ENCODE measurements at regions not wholly inside any gene's neighbourhood (a gene's known extent, or its start where the extent isn't known, plus 50 kb on each side); places are given as distances from the start of the nearest gene placed in this dataset.

DNA sequence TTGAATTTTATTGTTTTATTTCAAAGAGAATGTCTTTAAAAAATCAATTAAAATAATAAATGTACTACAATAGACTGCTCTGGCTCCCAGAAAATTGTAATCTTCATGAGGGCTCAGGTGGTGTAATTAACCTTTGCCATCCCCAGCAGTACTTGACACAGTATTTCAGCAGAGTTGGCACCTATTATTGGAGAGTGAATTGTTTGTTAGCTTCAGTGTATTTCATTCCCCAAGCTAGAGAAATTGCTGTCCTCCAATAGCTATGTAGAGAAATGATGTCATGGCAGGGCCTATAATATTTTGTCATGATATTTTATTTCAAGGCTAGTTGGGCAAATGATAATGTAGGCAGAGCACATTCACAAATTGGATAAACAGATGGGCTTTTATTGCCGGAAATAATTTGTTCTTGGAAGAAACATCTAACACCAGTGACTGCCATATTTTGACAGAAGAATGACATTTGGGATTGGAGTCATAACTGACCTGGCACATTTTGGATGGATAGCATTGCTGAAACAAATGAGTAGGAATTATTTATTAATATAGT lies 712.0 kb upstream of the NXPH2 start:
- WGBS, 2 donors (ENCODE audit: low coverage in 1 of 2): 79 to 89% methylated on average over 1 of the region's 1 CpG
- no peak for TF ChIP-seq EP300 (IDR thresholded peaks at IDR 0.05)
- TF ChIP-seq POLR2A (IDR thresholded peaks at IDR 0.05): no peak
- TF ChIP-seq, protein P1, sequence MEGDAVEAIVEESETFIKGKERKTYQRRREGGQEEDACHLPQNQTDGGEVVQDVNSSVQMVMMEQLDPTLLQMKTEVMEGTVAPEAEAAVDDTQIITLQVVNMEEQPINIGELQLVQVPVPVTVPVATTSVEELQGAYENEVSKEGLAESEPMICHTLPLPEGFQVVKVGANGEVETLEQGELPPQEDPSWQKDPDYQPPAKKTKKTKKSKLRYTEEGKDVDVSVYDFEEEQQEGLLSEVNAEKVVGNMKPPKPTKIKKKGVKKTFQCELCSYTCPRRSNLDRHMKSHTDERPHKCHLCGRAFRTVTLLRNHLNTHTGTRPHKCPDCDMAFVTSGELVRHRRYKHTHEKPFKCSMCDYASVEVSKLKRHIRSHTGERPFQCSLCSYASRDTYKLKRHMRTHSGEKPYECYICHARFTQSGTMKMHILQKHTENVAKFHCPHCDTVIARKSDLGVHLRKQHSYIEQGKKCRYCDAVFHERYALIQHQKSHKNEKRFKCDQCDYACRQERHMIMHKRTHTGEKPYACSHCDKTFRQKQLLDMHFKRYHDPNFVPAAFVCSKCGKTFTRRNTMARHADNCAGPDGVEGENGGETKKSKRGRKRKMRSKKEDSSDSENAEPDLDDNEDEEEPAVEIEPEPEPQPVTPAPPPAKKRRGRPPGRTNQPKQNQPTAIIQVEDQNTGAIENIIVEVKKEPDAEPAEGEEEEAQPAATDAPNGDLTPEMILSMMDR (IDR thresholded peaks at IDR 0.05): no peak
- no peak for TF ChIP-seq POLR2AphosphoS5 (IDR thresholded peaks at IDR 0.05)

DNA sequence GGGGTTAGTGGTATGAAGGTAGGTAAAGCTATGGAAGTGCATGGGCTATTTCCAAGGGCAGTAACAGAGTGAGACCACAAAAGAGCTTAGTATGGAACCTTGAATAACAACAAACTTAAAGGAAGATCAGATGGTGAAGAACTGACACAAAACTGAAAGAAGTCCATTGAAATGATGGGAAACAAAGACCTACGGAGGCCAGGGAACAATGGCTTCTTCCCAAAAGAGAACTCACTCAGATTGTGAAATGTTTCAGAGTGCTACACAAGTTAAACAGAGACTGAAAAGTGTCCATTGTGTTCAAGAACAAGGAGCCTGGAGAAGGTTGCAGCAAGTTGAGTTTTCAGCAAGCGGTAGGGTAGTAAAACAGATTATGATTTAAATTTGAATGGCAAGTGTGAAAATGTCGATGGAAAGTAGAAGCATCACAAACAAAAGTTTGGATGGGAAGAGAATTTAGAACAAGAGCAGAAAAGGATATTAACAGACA lies 700.0 kb upstream of the NXPH2 start:
- ATAC-seq: no peak
- no peak overlapping the region for H3K27ac ChIP-seq
- TF ChIP-seq, protein P1 (IDR thresholded peaks at IDR 0.05): no peak
- TF ChIP-seq POLR2A (IDR thresholded peaks at IDR 0.05) (no peak), POLR2AphosphoS5 (IDR thresholded peaks at IDR 0.05) (no peak), EP300 (IDR thresholded peaks at IDR 0.05) (no peak)
- H3K4me3 ChIP-seq: no peak overlapping the region
- no peaks in the 10 kb centered on the region for H3K9me3 ChIP-seq
- H3K4me1 ChIP-seq: no peaks in the 10 kb centered on the region
- no peaks in the 10 kb centered on the region for H3K36me3 ChIP-seq
- 72 to 91% methylated on average over 3 of the region's 3 CpGs for WGBS, 2 donors (ENCODE audit: low coverage in 1 of 2)
- no peaks in the 10 kb centered on the region for H3K27me3 ChIP-seq

More for the DNA sequence above, 712.0 kb upstream of the NXPH2 start:
- Histone ChIP-seq H3K27me3 (no peaks in the 10 kb centered on the region), H3K9me3 (no peaks in the 10 kb centered on the region), H3K36me3 (no peaks in the 10 kb centered on the region), H3K27ac (no peak overlapping the region), H3K4me1 (no peaks in the 10 kb centered on the region), H3K4me3 (no peak overlapping the region)
- no peak for ATAC-seq

DNA sequence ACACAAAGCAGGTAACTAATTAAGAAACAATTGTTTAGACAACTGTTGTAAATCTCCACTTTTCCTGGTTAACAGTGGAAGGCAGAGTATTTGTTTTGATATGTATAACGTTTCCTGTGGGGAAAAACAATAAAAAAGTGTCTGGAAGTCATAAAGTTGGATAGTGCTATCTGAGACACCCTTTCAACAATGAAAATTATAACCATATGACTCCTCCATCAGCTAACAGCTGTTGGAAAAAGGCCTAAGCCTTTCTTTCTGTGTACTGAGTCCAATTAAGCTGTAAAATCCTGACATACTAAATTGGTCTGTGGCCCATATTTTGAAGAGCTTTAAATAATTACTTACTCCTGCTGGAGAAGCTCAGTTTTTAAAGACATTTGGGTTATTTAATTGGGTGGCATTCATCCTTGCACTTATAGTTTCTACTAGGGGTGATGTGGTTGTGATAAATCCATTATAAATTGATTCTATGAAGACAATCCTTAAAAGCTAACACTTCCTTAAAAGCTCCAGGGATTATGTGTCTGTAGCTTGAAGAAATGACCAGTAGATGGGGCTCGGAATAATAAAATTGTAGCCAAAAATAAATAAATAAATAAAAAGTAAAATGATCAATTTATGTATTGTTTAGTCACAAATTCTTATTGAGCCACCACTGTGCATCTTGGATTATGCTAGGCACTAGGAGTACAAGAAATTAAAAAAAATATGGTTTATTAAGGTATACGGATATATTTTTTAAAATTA lies 698.1 kb upstream of the NXPH2 start:
- no peaks in the 10 kb centered on the region for H3K36me3 ChIP-seq
- H3K27me3 ChIP-seq: no peaks in the 10 kb centered on the region
- no peak for ATAC-seq
- no peaks in the 10 kb centered on the region for H3K9me3 ChIP-seq
- H3K27ac ChIP-seq: no peak overlapping the region
- TF ChIP-seq POLR2A (IDR thresholded peaks at IDR 0.05) (no peak), EP300 (IDR thresholded peaks at IDR 0.05) (no peak), POLR2AphosphoS5 (IDR thresholded peaks at IDR 0.05) (no peak)
- TF ChIP-seq, protein P1 (IDR thresholded peaks at IDR 0.05): no peak
- WGBS, 2 donors (ENCODE audit: low coverage in 1 of 2): 34 to 35% methylated on average over 3 of the region's 3 CpGs
- no peak overlapping the region for H3K4me3 ChIP-seq
- H3K4me1 ChIP-seq: no peaks in the 10 kb centered on the region

DNA sequence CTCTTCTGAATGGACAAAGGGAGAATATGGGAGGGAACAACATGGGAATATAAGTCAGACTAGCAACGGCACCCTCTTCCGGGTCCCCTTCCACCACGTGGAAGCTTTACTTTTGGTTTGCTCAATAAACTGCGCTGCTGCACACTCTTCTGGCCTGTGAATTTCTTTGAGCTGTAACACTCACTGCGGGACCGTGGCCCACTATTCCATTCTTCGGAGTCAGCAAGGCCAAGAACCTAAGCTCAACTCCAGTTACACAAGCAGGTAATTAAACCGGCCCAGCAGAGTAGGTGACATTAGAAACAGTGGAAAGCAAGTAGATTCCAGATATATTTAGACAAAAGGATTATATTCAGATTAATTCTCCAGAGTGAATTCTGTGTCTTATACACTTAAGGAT lies 697.4 kb upstream of the NXPH2 start:
- H3K27me3 ChIP-seq: no peaks in the 10 kb centered on the region
- no peaks in the 10 kb centered on the region for H3K9me3 ChIP-seq
- no peak overlapping the region for H3K4me3 ChIP-seq
- 82 to 88% methylated on average over 6 to 8 of the region's 8 CpGs for WGBS, 2 donors (ENCODE audit: low coverage in 1 of 2)
- ATAC-seq: no peak
- no peaks in the 10 kb centered on the region for H3K36me3 ChIP-seq
- no peaks in the 10 kb centered on the region for H3K4me1 ChIP-seq
- H3K27ac ChIP-seq: no peak overlapping the region
- TF ChIP-seq EP300 (IDR thresholded peaks at IDR 0.05) (no peak), POLR2A (IDR thresholded peaks at IDR 0.05) (no peak), POLR2AphosphoS5 (IDR thresholded peaks at IDR 0.05) (no peak)

DNA sequence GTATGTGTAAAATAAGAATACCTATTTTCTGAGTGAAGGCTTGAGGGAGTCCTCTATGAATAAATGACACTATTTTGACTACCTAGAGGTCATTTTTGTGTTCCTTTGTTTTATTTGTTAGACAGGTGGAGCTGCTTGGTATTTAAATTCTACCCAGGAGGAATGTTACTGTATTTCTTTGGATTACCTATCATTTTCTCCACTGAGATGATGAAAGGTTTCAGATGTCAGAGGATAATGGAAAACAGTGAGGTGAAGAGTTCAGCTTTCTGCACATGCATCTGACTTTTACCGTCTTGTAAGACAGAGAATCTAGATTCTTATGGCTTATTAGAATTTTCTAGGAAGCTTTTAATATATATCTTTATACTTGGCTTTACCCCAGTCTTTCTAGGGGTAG lies 689.8 kb upstream of the NXPH2 start:
- no peak overlapping the region for H3K4me3 ChIP-seq
- no peaks in the 10 kb centered on the region for H3K9me3 ChIP-seq
- H3K4me1 ChIP-seq: no peaks in the 10 kb centered on the region
- H3K27ac ChIP-seq: no peak overlapping the region
- 56 to 57% methylated on average over 1 of the region's 1 CpG for WGBS, 2 donors (ENCODE audit: low coverage in 1 of 2)
- H3K27me3 ChIP-seq: no peaks in the 10 kb centered on the region
- TF ChIP-seq EP300 (IDR thresholded peaks at IDR 0.05) (no peak), POLR2A (IDR thresholded peaks at IDR 0.05) (no peak), POLR2AphosphoS5 (IDR thresholded peaks at IDR 0.05) (no peak)
- TF ChIP-seq, protein P1 (IDR thresholded peaks at IDR 0.05): no peak
- no peaks in the 10 kb centered on the region for H3K36me3 ChIP-seq
- ATAC-seq: no peak

Measured in gastroesophageal sphincter (tissue), 4 donors.